HFFc6 (cell line): ENCODE measurements at regions not wholly inside any gene's neighbourhood (a gene's known extent, or its start where the extent isn't known, plus 50 kb on each side); places are given as distances from the start of the nearest gene placed in this dataset.

ENCODE experiments used
- DNase-seq: peaks from one replicate; pipeline ENCODE4 v3.0.0-alpha.2; 2018
- H3K27ac Mint-ChIP-seq: 2 replicates; pipeline ENCODE4 v1.8.0; 2020; ENCODE audit warnings: mild to moderate bottlenecking, mixed read lengths
- H3K27me3 Mint-ChIP-seq: 2 replicates; pipeline ENCODE4 v1.8.0; 2021; ENCODE audit warnings: mild to moderate bottlenecking, moderate library complexity, mixed read lengths; ENCODE audit not compliant: insufficient read depth
- H3K36me3 Mint-ChIP-seq: 2 replicates; pipeline ENCODE4 v1.8.0; 2021; ENCODE audit warnings: low read depth, mixed read lengths
- H3K4me1 Mint-ChIP-seq: 2 replicates; pipeline ENCODE4 v1.8.0; 2020; ENCODE audit warnings: low read depth, mixed read lengths
- H3K4me3 Mint-ChIP-seq: 2 replicates; pipeline ENCODE4 v1.8.0; 2020; ENCODE audit warnings: mild to moderate bottlenecking, moderate library complexity, mixed read lengths
- H3K9me3 Mint-ChIP-seq: 2 replicates; pipeline ENCODE4 v1.8.0; 2020; ENCODE audit warnings: mild to moderate bottlenecking, mixed read lengths
- CTCF ChIP-seq: fragments of 200-600 bp; sonication (generic); IDR thresholded peaks from 2 replicates; pipeline ENCODE4 v1.5.0; 2021; ENCODE audit warnings: antibody characterized with exemption, mild to moderate bottlenecking

- TF ChIP-seq CTCF, result no peak
- no peak for DNase-seq
- H3K36me3 Mint-ChIP-seq, result peaks cover 4% of the 10 kb centered on the region; the same call in 1 of the 2 replicates
These were observed 184.6 kb upstream of the DMAC1 start for GRCh38 chr9:7984203-7984602.

GRCh38 chr9:7983490-7983889 is 183.9 kb upstream of the DMAC1 start:
- Mint-ChIP-seq H3K9me3 (peaks cover 36% of the 10 kb centered on the region), H3K4me3 (no peak overlapping the region), H3K27ac (no peak overlapping the region), H3K4me1 (no peaks in the 10 kb centered on the region), H3K36me3 (peaks cover 4% of the 10 kb centered on the region; the same call in 1 of the 2 replicates), H3K27me3 (no peaks in the 10 kb centered on the region)
- no peak for TF ChIP-seq CTCF
- no peak for DNase-seq

More at GRCh38 chr9:7984203-7984602, 184.6 kb upstream of the DMAC1 start:
- no peaks in the 10 kb centered on the region for H3K4me1 Mint-ChIP-seq
- H3K9me3 Mint-ChIP-seq, result peaks cover 41% of the 10 kb centered on the region
- no peak overlapping the region for H3K4me3 Mint-ChIP-seq
- no peak overlapping the region for H3K27ac Mint-ChIP-seq
- no peaks in the 10 kb centered on the region for H3K27me3 Mint-ChIP-seq

GRCh38 chr9:7982907-7983306 is 183.3 kb upstream of the DMAC1 start:
- peaks cover 33% of the 10 kb centered on the region for H3K9me3 Mint-ChIP-seq
- no peaks in the 10 kb centered on the region for H3K4me1 Mint-ChIP-seq
- no peaks in the 10 kb centered on the region for H3K27me3 Mint-ChIP-seq
- H3K36me3 Mint-ChIP-seq, result peaks cover 4% of the 10 kb centered on the region; the same call in 1 of the 2 replicates
- no peak for TF ChIP-seq CTCF
- DNase-seq, result no peak
- no peak overlapping the region for H3K27ac Mint-ChIP-seq
- H3K4me3 Mint-ChIP-seq, result no peak overlapping the region

- no peak overlapping the region for H3K4me3 Mint-ChIP-seq
- H3K4me1 Mint-ChIP-seq, result no peaks in the 10 kb centered on the region
- H3K9me3 Mint-ChIP-seq, result peaks cover 39% of the 10 kb centered on the region
- DNase-seq, result no peak
- H3K27me3 Mint-ChIP-seq, result no peaks in the 10 kb centered on the region; the same call in 1 of the 2 replicates
- H3K36me3 Mint-ChIP-seq, result peaks cover 4% of the 10 kb centered on the region; the same call in 1 of the 2 replicates
- no peak for TF ChIP-seq CTCF
- H3K27ac Mint-ChIP-seq, result no peak overlapping the region
These were observed 181.2 kb upstream of the DMAC1 start for GRCh38 chr9:7980691-7981289.

- no peaks in the 10 kb centered on the region; the same call in 1 of the 2 replicates for H3K27me3 Mint-ChIP-seq
- no peak for DNase-seq
- no peak for TF ChIP-seq CTCF
- peaks cover 39% of the 10 kb centered on the region for H3K9me3 Mint-ChIP-seq
- no peak overlapping the region for H3K27ac Mint-ChIP-seq
- H3K36me3 Mint-ChIP-seq, result peaks cover 4% of the 10 kb centered on the region; the same call in 1 of the 2 replicates
- no peaks in the 10 kb centered on the region for H3K4me1 Mint-ChIP-seq
- no peak overlapping the region for H3K4me3 Mint-ChIP-seq
These were observed 180.5 kb upstream of the DMAC1 start for GRCh38 chr9:7980041-7980440.
